ENCODE measurements at regions not wholly inside any gene's neighbourhood (a gene's known extent, or its start where the extent isn't known, plus 50 kb on each side); places are given as distances from the start of the nearest gene placed in this dataset.

- no peak for TF ChIP-seq EZH2phosphoT487 (IDR thresholded peaks at IDR 0.05; ENCODE audit: borderline replicate concordance, low read depth, low read length)
- no peak for TF ChIP-seq CTCF (conservative IDR thresholded peaks at IDR 0.05; ENCODE audit: low read length)
Measured at GRCh38 chr6:3610206-3610605, 141.3 kb downstream of the PXDC1 start.

All from OCI-LY7 (cell line).